K562 (cell line): ENCODE measurements at regions not wholly inside any gene's neighbourhood (a gene's known extent, or its start where the extent isn't known, plus 50 kb on each side); places are given as distances from the start of the nearest gene placed in this dataset.

Experiments used
- ATAC-seq: fragments of 200-7000 bp; cut with Tn5 transposase; 3 replicates; pipeline ENCODE4 v1.9.1; 2020; ENCODE audit warnings: moderate library complexity
- BruUV-seq: library from RNA; stranded (reverse); fragments of 400-500 nt; replicated peaks from 2 replicates; lab custom pipeline; 2021; lab: Mats Ljungman, UMichigan
- CTCF ChIA-PET: fragments of 300-600 bp; formaldehyde crosslinking; extraction: SDS; loops from one replicate; lab custom pipeline; 2021; ENCODE audit warnings: low intra/inter-chr PET ratio; lab: Yijun Ruan, JAX
- POLR2A ChIA-PET: fragments of 300-600, 350-650 bp; sonication (Branson Sonifier 250); formaldehyde crosslinking; extraction: SDS; loops from one replicate; lab custom pipeline; 2021; ENCODE audit warnings: antibody characterized with exemption, inconsistent platforms; lab: Yijun Ruan, JAX
- DNase-seq, 4 experiments: peaks; one replicate each; pipeline versions ENCODE4 v3.0.0 to v3.0.0-alpha.2; 2011 to 2018; ENCODE audit warnings: low spot score in 3 of 4, mixed read lengths in 3 of 4; ENCODE audit errors: extremely low read depth in 1 of 4
- FAIRE-seq: peaks from 2 replicates; lab custom pipeline; 2011; peaks lifted over from hg19 to GRCh38; lab: Jason Lieb, UNC
- H2AFZ ChIP-seq: 2 replicates; pipeline ENCODE4 v1.6.0; 2011; ENCODE audit warnings: low read depth, low read length, control low read depth, inconsistent platforms
- H3K27ac ChIP-seq: fragments of 200-600 bp; 3 replicates; pipeline ENCODE4 v1.8.0; 2011; ENCODE audit warnings: low read depth, mild to moderate bottlenecking, control low read depth, inconsistent platforms, low read length, moderate library complexity, mixed read lengths; ENCODE audit errors: extremely low read depth
- H3K27me3 ChIP-seq, 2 experiments: fragments of 300-600 bp in 1 of 2; 2 replicates in 1 of 2; 3 replicates in 1 of 2; pipeline versions ENCODE4 v1.6.0 to v1.8.0; 2011; ENCODE audit warnings: inconsistent platforms in 2 of 2, low read length in 2 of 2, mild to moderate bottlenecking in 1 of 2, mixed read lengths in 1 of 2, moderate library complexity in 1 of 2; ENCODE audit not compliant: control insufficient read depth in 2 of 2, insufficient read depth in 2 of 2
- H3K36me3 ChIP-seq: fragments of 300-600 bp; 3 replicates; pipeline ENCODE4 v1.8.0; 2011; ENCODE audit warnings: mild to moderate bottlenecking, low read length, inconsistent platforms; ENCODE audit not compliant: control insufficient read depth, insufficient read depth
- H3K4me1 ChIP-seq, 2 experiments: fragments of 200-600 bp in 1 of 2; replicated peaks in 1 of 2; 2 replicates in 1 of 2; 3 replicates in 1 of 2; pipeline versions ENCODE4 v1.5.1 to v1.8.0; 2011; ENCODE audit warnings: inconsistent platforms in 2 of 2, low read length in 2 of 2, mild to moderate bottlenecking in 1 of 2, mixed read lengths in 1 of 2, moderate library complexity in 1 of 2; ENCODE audit not compliant: control insufficient read depth in 2 of 2, insufficient read depth in 2 of 2
- H3K4me2 ChIP-seq: 2 replicates; pipeline ENCODE4 v1.6.1; 2011; ENCODE audit warnings: low read length, control low read depth, inconsistent platforms, mixed read lengths; ENCODE audit not compliant: insufficient read depth
- H3K4me3 ChIP-seq: fragments of 200-600 bp; sonication (generic), shearing (Covaris generic); 2 replicates; pipeline ENCODE4 v1.5.1; 2016; ENCODE audit warnings: control low read depth, inconsistent platforms
- H3K79me2 ChIP-seq: fragments of 200-600 bp; 3 replicates; pipeline ENCODE4 v1.8.0; 2011; ENCODE audit warnings: low read length, inconsistent platforms; ENCODE audit not compliant: control insufficient read depth, insufficient read depth
- H3K9ac ChIP-seq, 2 experiments: 2 replicates each; pipeline versions ENCODE4 v1.6.0 to v1.6.1; 2011; ENCODE audit warnings: low read depth in 2 of 2, low read length in 2 of 2, control low read depth in 1 of 2, inconsistent platforms in 1 of 2, mild to moderate bottlenecking in 1 of 2, mixed read lengths in 1 of 2; ENCODE audit not compliant: insufficient read depth in 1 of 2
- H3K9me1 ChIP-seq: one replicate; pipeline ENCODE4 v1.6.0; 2011; ENCODE audit warnings: inconsistent platforms, mild to moderate bottlenecking, low read length, moderate library complexity; ENCODE audit not compliant: control insufficient read depth, insufficient read depth
- H3K9me3 ChIP-seq: replicated peaks from 2 replicates; pipeline ENCODE4 v1.5.1; 2011; ENCODE audit warnings: low read depth, low read length, inconsistent platforms; ENCODE audit not compliant: control insufficient read depth, insufficient read depth
- H4K20me1 ChIP-seq: replicated peaks from 2 replicates; pipeline ENCODE4 v1.6.1; 2011; ENCODE audit warnings: low read length, inconsistent platforms, mixed read lengths; ENCODE audit not compliant: control insufficient read depth, insufficient read depth
- BRF1 ChIP-seq: IDR thresholded peaks from 3 replicates; pipeline ENCODE4 v1.6.1; 2011; ENCODE audit warnings: borderline replicate concordance, mild to moderate bottlenecking; ENCODE audit not compliant: insufficient read length; ENCODE audit errors: extremely low read depth
- CCAR2 ChIP-seq: fragments of 200-400 bp; formaldehyde crosslinking; IDR thresholded peaks from 2 replicates; pipeline ENCODE4 v1.6.1; 2017; ENCODE audit warnings: mild to moderate bottlenecking, low read depth, low read length
- EHMT2 ChIP-seq: fragments of 450-650 bp; IDR thresholded peaks from 2 replicates; pipeline ENCODE4 v1.6.1; 2018; ENCODE audit warnings: antibody characterized with exemption
- ESRRB ChIP-seq: fragments of 250-450 bp; sonication (Bioruptor Pico); IDR thresholded peaks from 2 replicates; pipeline ENCODE4 v1.5.0; 2020; ENCODE audit warnings: mild to moderate bottlenecking, moderate library complexity, borderline replicate concordance
- HNRNPL ChIP-seq: fragments of 200-400 bp; formaldehyde crosslinking; IDR thresholded peaks from 2 replicates; pipeline ENCODE4 v1.6.1; 2017; ENCODE audit warnings: low read depth, mild to moderate bottlenecking, low read length
- MYBL2 ChIP-seq, 2 experiments: fragments of 450-650 bp in 1 of 2; sonication (generic) in 1 of 2; formaldehyde crosslinking in 1 of 2; IDR thresholded peaks; 2 replicates each; pipeline versions ENCODE4 v1.6.1 to v1.8.1; 2017 to 2022; ENCODE audit warnings: borderline replicate concordance in 1 of 2, inconsistent platforms in 1 of 2, low read depth in 1 of 2, mild to moderate bottlenecking in 1 of 2, missing genetic modification reagents in 1 of 2, moderate library complexity in 1 of 2
- WGBS: fragments of 100-300 bp; shearing (Covaris generic); methylation state at CpG from one replicate; pipeline ENCODE4 v1.1.6; 2016; ENCODE audit warnings: low coverage, mixed read lengths; ENCODE audit not compliant: insufficient coverage; ENCODE audit errors: missing lambda C conversion rate; 5-methylcytosine and 5-hydroxymethylcytosine counted together
- in situ Hi-C: fragments of 300-500 bp; cut with MboI; formaldehyde crosslinking; loops from 4 replicates; pipeline ENCODE4 v1.15.0; 2018; ENCODE audit warnings: inconsistent platforms, mixed read lengths
- intact Hi-C: fragments of 100-400 bp; cut with micrococcal nuclease; formaldehyde crosslinking; loops from 2 replicates; pipeline ENCODE4 v1.14.2; 2022
- TF ChIP-seq, protein P1 (sequence below): fragments of 450-650 bp; formaldehyde crosslinking; IDR thresholded peaks from 2 replicates; pipeline ENCODE4 v1.4.0; 2022; ENCODE audit warnings: mild to moderate bottlenecking, moderate library complexity

DNA sequence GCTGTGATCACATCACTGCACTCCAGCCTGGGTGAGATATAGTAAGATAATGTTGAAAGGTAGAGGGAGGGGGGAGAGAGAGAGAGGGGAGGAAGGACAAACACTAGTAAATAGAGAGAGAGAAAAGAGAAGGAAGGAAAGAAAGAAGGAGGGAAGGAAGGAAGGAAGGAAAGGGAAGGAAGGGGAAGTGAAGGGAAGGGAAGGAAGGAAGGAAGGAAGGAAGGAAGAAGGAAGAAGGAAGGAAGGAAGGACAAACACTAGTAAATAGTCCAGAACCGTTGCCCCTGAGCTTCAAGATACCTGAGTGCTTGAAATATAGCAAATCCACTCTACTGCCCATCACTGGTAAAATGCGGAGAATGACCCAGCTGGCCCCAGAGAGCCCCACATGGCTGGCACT is 156.5 kb upstream of the ZNF507 start:
- BruUV-seq: no TSS peak
- no peaks in the 10 kb centered on the region for H3K36me3 ChIP-seq
- no peaks in the 10 kb centered on the region for H3K9me1 ChIP-seq
- no peaks in the 10 kb centered on the region for H4K20me1 ChIP-seq
- intact Hi-C loops: no loop called here
- no peaks in the 10 kb centered on the region for H3K27me3 ChIP-seq
- ATAC-seq (no peak), DNase-seq (no peak)
- POLR2A ChIA-PET: no interaction called here
- in situ Hi-C loops: no loop called here
- H3K4me1 ChIP-seq: no peaks in the 10 kb centered on the region
- H3K79me2 ChIP-seq: no peaks in the 10 kb centered on the region
- H3K9ac ChIP-seq: no peak overlapping the region
- H3K4me2 ChIP-seq: no peak overlapping the region
- CTCF ChIA-PET: no interaction called here
- no peaks in the 10 kb centered on the region for H3K9me3 ChIP-seq
- no peak overlapping the region for H2AFZ ChIP-seq
- TF ChIP-seq EHMT2 (no peak), HNRNPL (no peak), CCAR2 (no peak), MYBL2 (IDR thresholded peaks at IDR 0.05; ENCODE audit: low read depth) (no peak), MYBL2 (CRISPR knock-in tag; IDR thresholded peaks at IDR 0.05; ENCODE audit: borderline replicate concordance) (no peak), BRF1 (no peak), ESRRB (no peak)
- TF ChIP-seq, protein P1, sequence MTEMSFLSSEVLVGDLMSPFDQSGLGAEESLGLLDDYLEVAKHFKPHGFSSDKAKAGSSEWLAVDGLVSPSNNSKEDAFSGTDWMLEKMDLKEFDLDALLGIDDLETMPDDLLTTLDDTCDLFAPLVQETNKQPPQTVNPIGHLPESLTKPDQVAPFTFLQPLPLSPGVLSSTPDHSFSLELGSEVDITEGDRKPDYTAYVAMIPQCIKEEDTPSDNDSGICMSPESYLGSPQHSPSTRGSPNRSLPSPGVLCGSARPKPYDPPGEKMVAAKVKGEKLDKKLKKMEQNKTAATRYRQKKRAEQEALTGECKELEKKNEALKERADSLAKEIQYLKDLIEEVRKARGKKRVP (CRISPR knock-in tag): no peak
- TF ChIP-seq, all 486 proteins: peak for 0
- Histone ChIP-seq H3K27ac (no peak overlapping the region), H3K4me3 (no peak overlapping the region)
- WGBS: 0% methylated on average over 2 of the region's 2 CpGs
- FAIRE-seq: no peak
